ENCODE measurements at regions not wholly inside any gene's neighbourhood (a gene's known extent, or its start where the extent isn't known, plus 50 kb on each side); places are given as distances from the start of the nearest gene placed in this dataset.

GRCh38 chr2:14082640-14083039 lies 549.9 kb upstream of the LRATD1 start:
- FAIRE-seq (no peak), ATAC-seq (no peak), DNase-seq (ENCODE audit: extremely low read depth in 1 of 4, low spot score in 3 of 4) (no peak)
- no peaks in the 10 kb centered on the region for H3K9me1 ChIP-seq (ENCODE audit: control insufficient read depth, insufficient read depth, low read length)
- no peak overlapping the region for H3K9ac ChIP-seq (ENCODE audit: insufficient read depth in 1 of 2, low read depth in 2 of 2, low read length in 2 of 2)
- WGBS (ENCODE audit: insufficient coverage, low coverage, missing lambda C conversion rate): 5% methylated on average over 5 of the region's 5 CpGs
- H4K20me1 ChIP-seq (replicated peaks; ENCODE audit: control insufficient read depth, insufficient read depth, low read length): no peaks in the 10 kb centered on the region
- CTCF ChIA-PET (ENCODE audit: low intra/inter-chr PET ratio): no interaction called here
- POLR2A ChIA-PET: no interaction called here
- H3K9me3 ChIP-seq (replicated peaks; ENCODE audit: control insufficient read depth, insufficient read depth, low read depth, low read length): no peaks in the 10 kb centered on the region
- H3K27ac ChIP-seq (ENCODE audit: extremely low read depth, low read depth, low read length): no peak overlapping the region
- intact Hi-C loops (cut with micrococcal nuclease) (no loop called here), in situ Hi-C loops (cut with MboI) (no loop called here)
- no TSS peak for BruUV-seq (replicated peaks)
- no peak overlapping the region for H2AFZ ChIP-seq (ENCODE audit: low read depth, low read length)
- H3K4me3 ChIP-seq: no peak overlapping the region
- no peaks in the 10 kb centered on the region for H3K27me3 ChIP-seq (ENCODE audit: control insufficient read depth in 2 of 2, insufficient read depth in 2 of 2, low read length in 2 of 2)
- H3K36me3 ChIP-seq (ENCODE audit: control insufficient read depth, insufficient read depth, low read length): no peaks in the 10 kb centered on the region
- no peaks in the 10 kb centered on the region for H3K4me1 ChIP-seq (replicated peaks in 1 of 2; ENCODE audit: control insufficient read depth in 2 of 2, insufficient read depth in 2 of 2, low read length in 2 of 2)
- no peak overlapping the region for H3K4me2 ChIP-seq (ENCODE audit: insufficient read depth, low read length)
- no peaks in the 10 kb centered on the region for H3K79me2 ChIP-seq (ENCODE audit: control insufficient read depth, insufficient read depth, low read length)
- TF ChIP-seq ZNF592 (IDR thresholded peaks at IDR 0.05) (no peak), ZBTB7A (IDR thresholded peaks at IDR 0.05; ENCODE audit: borderline replicate concordance, control insufficient read depth, low read depth, low read length) (no peak), E2F8 (IDR thresholded peaks at IDR 0.05; ENCODE audit: low read depth, partially characterized antibody) (no peak), FUS (optimal IDR thresholded peaks at IDR 0.05; ENCODE audit: low read depth, low read length) (no peak), POLR2H (tag; IDR thresholded peaks at IDR 0.05; ENCODE audit: low read depth) (no peak), PYGO2 (tag; IDR thresholded peaks at IDR 0.05) (no peak), ZNF224 (CRISPR knock-in tag; IDR thresholded peaks at IDR 0.05) (no peak), BDP1 (IDR thresholded peaks at IDR 0.05; ENCODE audit: insufficient read depth, insufficient read length) (no peak), RAD21 (CRISPR knock-in tag; conservative IDR thresholded peaks at IDR 0.05 in 1 of 2, IDR thresholded peaks at IDR 0.05 in 1 of 2) (no peak), CTCFL (IDR thresholded peaks at IDR 0.05; ENCODE audit: borderline replicate concordance, insufficient read depth, low read depth, low read length, poor library complexity, severe bottlenecking) (no peak), HDGF (IDR thresholded peaks at IDR 0.05) (no peak), PCBP2 (IDR thresholded peaks at IDR 0.05; ENCODE audit: low read depth, low read length, poor library complexity, severe bottlenecking) (no peak), NR2C1 (IDR thresholded peaks at IDR 0.05) (no peak), NR2C1 (tag; IDR thresholded peaks at IDR 0.05) (no peak), CC2D1A (IDR thresholded peaks at IDR 0.05) (no peak)
